Upper lobe of right lung (tissue), 1 donor: ENCODE measurements at regions not wholly inside any gene's neighbourhood (a gene's known extent, or its start where the extent isn't known, plus 50 kb on each side); places are given as distances from the start of the nearest gene placed in this dataset.

Source experiments
- ATAC-seq: fragments of 200-7000 bp; cut with Tn5 transposase; one replicate; pipeline ENCODE4 v1.9.1; 2020; ENCODE audit warnings: mild to moderate bottlenecking, moderate library complexity
- DNase-seq: peaks from one replicate; pipeline ENCODE4 v3.0.0-alpha.2; 2020
- H3K27ac ChIP-seq: fragments of 200-600 bp; one replicate; pipeline ENCODE4 v1.8.0; 2022
- H3K27me3 ChIP-seq: fragments of 200-600 bp; one replicate; pipeline ENCODE4 v1.8.0; 2022; ENCODE audit warnings: mild to moderate bottlenecking
- H3K36me3 ChIP-seq: fragments of 200-600 bp; one replicate; pipeline ENCODE4 v1.8.0; 2022
- H3K4me1 ChIP-seq: fragments of 200-600 bp; one replicate; pipeline ENCODE4 v1.8.0; 2022
- H3K4me3 ChIP-seq: fragments of 200-600 bp; one replicate; pipeline ENCODE4 v1.8.0; 2022; ENCODE audit warnings: mild to moderate bottlenecking
- H3K9me3 ChIP-seq: fragments of 200-600 bp; one replicate; pipeline ENCODE4 v1.8.0; 2022
- CTCF ChIP-seq: fragments of 200-600 bp; IDR thresholded peaks from one replicate; pipeline ENCODE4 v1.8.0; 2022; ENCODE audit warnings: antibody characterized with exemption
- intact Hi-C: fragments of 100-400 bp; cut with DNase I; formaldehyde crosslinking; loops from one replicate; pipeline ENCODE4 v1.11.0; 2022
- donor health status: DM: no; HTN: yes; CAD: no; lungs with severe emphysema.

DNA sequence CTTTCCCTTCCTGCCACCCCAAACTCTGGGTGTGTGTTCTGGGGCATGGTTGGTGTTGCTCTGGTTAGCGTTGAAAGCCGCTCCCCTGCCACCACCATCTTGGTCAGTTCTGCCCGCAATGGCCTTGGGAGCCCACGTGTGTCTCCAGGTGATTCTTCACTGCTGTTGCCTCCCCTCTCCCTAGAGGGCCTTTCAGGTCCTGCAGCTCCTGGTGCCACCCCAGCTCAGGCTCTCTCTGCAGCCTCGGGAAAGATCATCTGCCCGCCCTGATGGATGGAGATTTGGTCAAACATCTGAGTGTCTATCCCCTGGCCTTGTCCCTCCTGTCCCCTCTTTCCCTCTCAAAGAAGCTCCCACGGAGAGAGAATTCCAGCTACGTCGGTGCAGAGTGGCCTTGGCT, 241.3 kb downstream of the RBFOX3 start:
- peaks cover 38% of the 10 kb centered on the region for H3K27me3 ChIP-seq
- H3K4me1 ChIP-seq, result no peaks in the 10 kb centered on the region
- H3K9me3 ChIP-seq, result no peaks in the 10 kb centered on the region
- TF ChIP-seq CTCF, result no peak
- no peak overlapping the region for H3K4me3 ChIP-seq
- no peak overlapping the region for H3K27ac ChIP-seq
- ATAC-seq (no peak), DNase-seq (no peak)
- intact Hi-C loops, result no loop called here
- H3K36me3 ChIP-seq, result no peaks in the 10 kb centered on the region

DNA sequence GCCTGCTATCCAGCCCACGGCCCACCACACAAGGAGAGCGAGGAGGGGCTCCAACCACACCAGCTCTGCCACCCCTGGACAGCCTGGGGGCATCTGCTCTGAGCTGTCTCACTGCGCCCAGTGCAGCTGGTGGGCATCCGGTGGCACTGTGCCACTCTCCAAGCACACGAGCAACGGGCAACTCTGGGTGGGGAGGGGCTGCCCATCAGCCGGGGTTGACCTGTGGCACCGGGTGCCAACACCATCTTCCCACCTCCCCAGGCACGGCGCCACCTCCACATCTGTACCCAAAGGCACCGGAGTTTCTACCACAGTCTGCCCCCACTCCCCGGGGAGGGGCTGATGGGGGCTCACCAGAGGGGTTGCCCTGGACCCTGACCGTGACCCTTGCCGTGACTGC, 241.8 kb downstream of the RBFOX3 start:
- Histone ChIP-seq H3K9me3 (no peaks in the 10 kb centered on the region), H3K4me1 (no peaks in the 10 kb centered on the region), H3K27me3 (peaks cover 32% of the 10 kb centered on the region), H3K27ac (no peak overlapping the region), H3K4me3 (no peak overlapping the region), H3K36me3 (no peaks in the 10 kb centered on the region)
- intact Hi-C loops, result no loop called here
- no peak for DNase-seq
- no peak for TF ChIP-seq CTCF
- no peak for ATAC-seq

GRCh38 chr17:79368521-79368920, 242.3 kb downstream of the RBFOX3 start:
- Histone ChIP-seq H3K27ac (no peak overlapping the region), H3K4me1 (no peaks in the 10 kb centered on the region), H3K9me3 (no peaks in the 10 kb centered on the region), H3K4me3 (no peak overlapping the region), H3K36me3 (no peaks in the 10 kb centered on the region), H3K27me3 (peaks cover 31% of the 10 kb centered on the region)
- TF ChIP-seq CTCF, result no peak
- intact Hi-C loops, result no loop called here
- ATAC-seq (no peak), DNase-seq (no peak)

- no peak for ATAC-seq
- no peaks in the 10 kb centered on the region for H3K36me3 ChIP-seq
- H3K4me1 ChIP-seq, result no peaks in the 10 kb centered on the region
- H3K27me3 ChIP-seq, result peaks cover 31% of the 10 kb centered on the region
- intact Hi-C loops, result no loop called here
- no peak for TF ChIP-seq CTCF
- no peak for DNase-seq
- H3K4me3 ChIP-seq, result no peak overlapping the region
- no peaks in the 10 kb centered on the region for H3K9me3 ChIP-seq
- no peak overlapping the region for H3K27ac ChIP-seq
Observed at GRCh38 chr17:79366988-79367571, 243.8 kb downstream of the RBFOX3 start.

- DNase-seq (no peak), ATAC-seq (no peak)
- Histone ChIP-seq H3K36me3 (no peaks in the 10 kb centered on the region), H3K4me3 (no peak overlapping the region), H3K27ac (no peak overlapping the region), H3K4me1 (no peaks in the 10 kb centered on the region), H3K9me3 (no peaks in the 10 kb centered on the region), H3K27me3 (peaks cover 25% of the 10 kb centered on the region)
- intact Hi-C loops, result no loop called here
- TF ChIP-seq CTCF, result no peak
Observed at GRCh38 chr17:79365836-79366770, 244.7 kb downstream of the RBFOX3 start.
